Cardiac muscle cell (in vitro differentiated cells and primary cell): ENCODE measurements at regions not wholly inside any gene's neighbourhood (a gene's known extent, or its start where the extent isn't known, plus 50 kb on each side); places are given as distances from the start of the nearest gene placed in this dataset.

Experiments used
- DNase-seq, 2 donors: peaks; one replicate each; pipeline versions ENCODE4 v3.0.0 to v3.0.0-alpha.2; 2010 to 2017; ENCODE audit warnings: low read depth in 1 of 2, low spot score in 1 of 2
- H3K27ac ChIP-seq: fragments of 200-600 bp; sonication (generic); 2 replicates; pipeline ENCODE4 v1.5.1; 2016
- H3K27me3 ChIP-seq: fragments of 200-600 bp; sonication (generic); 2 replicates; pipeline ENCODE4 v1.6.0; 2016; ENCODE audit warnings: control low read depth
- H3K36me3 ChIP-seq: fragments of 200-600 bp; sonication (generic); 2 replicates; pipeline ENCODE4 v1.5.1; 2016; ENCODE audit warnings: control low read depth
- H3K4me1 ChIP-seq: fragments of 200-600 bp; sonication (generic); 2 replicates; pipeline ENCODE4 v1.8.1; 2017; ENCODE audit warnings: low read depth, mild to moderate bottlenecking, mixed run types
- H3K4me3 ChIP-seq: fragments of 200-600 bp; sonication (generic); 2 replicates; pipeline ENCODE4 v1.5.1; 2016; ENCODE audit warnings: mild to moderate bottlenecking
- H3K9me3 ChIP-seq: fragments of 200-600 bp; sonication (generic); 2 replicates; pipeline ENCODE4 v1.5.1; 2017; ENCODE audit warnings: low read depth, mild to moderate bottlenecking, control low read depth
- TF ChIP-seq, protein P1 (sequence below): IDR thresholded peaks from 2 replicates; pipeline ENCODE4 v1.5.1; 2012; ENCODE audit warnings: low read depth, mild to moderate bottlenecking, low read length

DNA sequence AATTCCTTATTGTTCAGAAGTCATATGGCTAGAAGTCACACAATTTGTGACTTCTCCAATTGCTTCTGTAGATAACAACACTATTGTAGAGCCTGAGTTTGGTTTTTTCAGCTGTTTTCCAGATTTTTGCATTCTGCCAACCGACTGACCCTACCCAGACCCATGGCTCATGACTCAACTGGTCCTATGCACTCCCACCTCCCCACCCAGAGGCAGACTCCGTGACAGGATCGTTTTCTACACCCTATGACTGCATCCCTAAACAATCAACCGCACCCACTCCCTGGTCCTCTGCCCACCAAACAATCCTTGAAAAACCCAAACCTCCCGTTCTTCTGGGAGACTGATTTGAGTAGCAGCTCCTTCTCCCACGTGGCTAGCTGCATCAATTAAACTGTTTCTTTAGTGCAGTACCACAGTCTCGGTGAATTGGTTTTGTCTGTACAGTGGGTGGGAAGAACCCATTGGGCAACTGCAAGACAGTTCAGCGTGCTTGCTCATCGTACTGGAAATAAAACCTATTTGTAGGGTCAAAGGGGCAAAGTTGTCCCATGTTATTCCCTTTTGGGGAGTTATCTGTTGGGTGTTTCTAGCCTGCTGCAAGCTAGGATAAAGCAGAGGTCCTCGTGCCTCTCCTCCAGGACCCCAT lies 150.3 kb upstream of the FAM20C start:
- Histone ChIP-seq H3K9me3 (no peaks in the 10 kb centered on the region), H3K4me1 (no peaks in the 10 kb centered on the region), H3K27me3 (peaks cover 62% of the 10 kb centered on the region), H3K4me3 (no peak overlapping the region), H3K27ac (no peak overlapping the region), H3K36me3 (no peaks in the 10 kb centered on the region)
- DNase-seq: no peak
- TF ChIP-seq, protein P1, sequence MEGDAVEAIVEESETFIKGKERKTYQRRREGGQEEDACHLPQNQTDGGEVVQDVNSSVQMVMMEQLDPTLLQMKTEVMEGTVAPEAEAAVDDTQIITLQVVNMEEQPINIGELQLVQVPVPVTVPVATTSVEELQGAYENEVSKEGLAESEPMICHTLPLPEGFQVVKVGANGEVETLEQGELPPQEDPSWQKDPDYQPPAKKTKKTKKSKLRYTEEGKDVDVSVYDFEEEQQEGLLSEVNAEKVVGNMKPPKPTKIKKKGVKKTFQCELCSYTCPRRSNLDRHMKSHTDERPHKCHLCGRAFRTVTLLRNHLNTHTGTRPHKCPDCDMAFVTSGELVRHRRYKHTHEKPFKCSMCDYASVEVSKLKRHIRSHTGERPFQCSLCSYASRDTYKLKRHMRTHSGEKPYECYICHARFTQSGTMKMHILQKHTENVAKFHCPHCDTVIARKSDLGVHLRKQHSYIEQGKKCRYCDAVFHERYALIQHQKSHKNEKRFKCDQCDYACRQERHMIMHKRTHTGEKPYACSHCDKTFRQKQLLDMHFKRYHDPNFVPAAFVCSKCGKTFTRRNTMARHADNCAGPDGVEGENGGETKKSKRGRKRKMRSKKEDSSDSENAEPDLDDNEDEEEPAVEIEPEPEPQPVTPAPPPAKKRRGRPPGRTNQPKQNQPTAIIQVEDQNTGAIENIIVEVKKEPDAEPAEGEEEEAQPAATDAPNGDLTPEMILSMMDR: no peak

DNA sequence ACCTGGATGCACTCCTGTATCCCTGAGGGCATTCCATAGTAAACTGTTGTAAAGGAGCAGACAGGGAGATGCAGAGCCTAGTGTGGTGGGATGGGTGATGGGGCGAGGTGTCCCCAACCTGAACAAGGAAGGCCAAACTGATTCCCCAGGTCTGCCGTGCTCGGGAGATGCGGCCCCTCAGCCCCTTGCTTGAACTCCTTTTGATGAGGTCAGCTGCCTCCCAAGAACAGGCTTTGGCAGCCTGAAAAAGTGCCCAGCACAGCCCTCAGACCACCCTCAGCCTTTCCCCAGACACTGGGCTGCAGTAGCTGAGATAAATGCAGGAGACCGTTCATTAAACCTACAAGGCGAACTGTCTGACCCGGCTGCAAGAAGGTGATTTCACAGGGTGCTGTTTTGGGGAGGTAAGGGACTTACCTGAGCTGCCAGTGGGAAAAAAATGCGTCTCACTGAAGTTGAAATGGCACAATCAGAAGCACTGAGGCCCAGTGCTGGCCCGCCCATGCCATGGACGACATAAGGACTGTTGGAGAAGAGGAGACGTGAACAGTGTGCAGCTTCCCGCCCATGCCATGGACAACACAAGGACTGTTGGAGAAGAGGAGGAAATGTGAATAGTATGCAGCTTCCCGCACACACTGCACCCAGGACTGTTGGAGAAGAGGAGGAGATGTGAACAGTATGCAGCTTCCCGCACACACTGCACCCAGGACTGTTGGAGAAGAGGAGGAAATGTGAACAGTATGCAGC lies 148.4 kb upstream of the FAM20C start:
- no peak for DNase-seq
- Histone ChIP-seq H3K4me3 (no peak overlapping the region), H3K36me3 (no peaks in the 10 kb centered on the region), H3K27me3 (peaks cover 62% of the 10 kb centered on the region), H3K4me1 (no peaks in the 10 kb centered on the region), H3K27ac (no peak overlapping the region), H3K9me3 (no peaks in the 10 kb centered on the region)
- TF ChIP-seq, protein P1: no peak

DNA sequence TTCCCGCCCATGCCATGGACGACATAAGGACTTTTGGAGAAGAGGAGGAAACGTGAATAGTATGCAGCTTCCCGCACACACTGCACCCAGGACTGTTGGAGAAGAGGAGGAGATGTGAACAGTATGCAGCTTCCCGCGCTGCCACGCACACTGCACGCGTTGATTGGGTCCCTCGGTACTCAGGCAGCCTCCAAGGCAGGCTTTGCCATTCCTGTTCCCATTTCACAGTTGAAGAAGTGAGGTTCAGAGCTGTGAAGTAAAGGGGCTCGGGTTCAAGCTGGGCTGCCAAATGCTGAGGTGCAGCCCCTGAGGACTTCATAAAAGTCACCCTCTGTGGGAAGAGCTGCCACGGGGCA lies 147.9 kb upstream of the FAM20C start:
- TF ChIP-seq, protein P1: no peak
- no peaks in the 10 kb centered on the region for H3K9me3 ChIP-seq
- no peak for DNase-seq
- H3K27me3 ChIP-seq: peaks cover 62% of the 10 kb centered on the region
- no peak overlapping the region for H3K27ac ChIP-seq
- H3K4me3 ChIP-seq: no peak overlapping the region
- no peaks in the 10 kb centered on the region for H3K4me1 ChIP-seq
- no peaks in the 10 kb centered on the region for H3K36me3 ChIP-seq

DNA sequence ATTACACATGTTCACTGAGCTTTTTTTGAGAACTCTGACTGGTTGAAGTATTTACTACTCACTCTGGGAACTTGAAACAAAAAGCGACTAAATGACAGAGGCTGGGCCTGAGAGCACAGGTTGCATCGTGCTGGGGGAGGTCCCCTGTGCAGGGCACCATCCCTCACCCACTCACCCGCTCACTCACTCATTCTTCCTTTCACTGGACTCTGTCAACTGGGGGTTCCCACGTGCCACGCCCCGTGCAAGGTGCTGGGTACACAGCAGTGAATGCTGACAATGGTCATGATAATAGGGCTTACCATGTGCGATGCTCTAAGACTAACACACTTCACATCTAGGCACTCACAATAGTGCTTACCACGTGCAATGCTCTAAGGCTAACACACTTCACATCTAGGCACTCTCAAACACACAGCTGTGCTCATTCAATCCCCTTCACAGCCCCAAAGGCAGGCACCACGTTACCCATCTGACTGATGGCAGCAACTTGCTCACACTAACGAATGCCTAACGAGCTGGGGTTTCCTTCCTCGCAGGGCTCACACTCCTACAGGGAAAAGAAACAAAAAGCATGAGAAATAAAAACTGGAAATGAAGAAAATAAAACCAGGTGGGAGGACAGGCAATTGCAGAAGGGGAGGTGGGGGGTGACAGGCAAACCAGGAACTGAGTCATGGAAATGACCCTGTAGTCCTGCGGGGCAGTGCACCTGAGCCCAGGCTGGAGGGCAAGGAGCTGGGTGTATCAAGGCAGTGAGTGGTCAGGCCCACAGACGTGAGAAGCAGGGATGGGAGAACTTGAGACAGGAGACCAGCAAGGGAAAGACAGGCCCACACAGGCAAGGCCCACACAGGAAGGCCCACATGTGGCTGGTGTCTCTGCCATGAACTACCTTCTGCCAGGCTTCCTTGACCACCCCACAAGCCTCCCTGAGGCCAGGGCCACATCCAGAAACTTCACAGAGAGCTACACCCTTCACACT lies 147.0 kb upstream of the FAM20C start:
- DNase-seq: no peak
- Histone ChIP-seq H3K27ac (no peak overlapping the region), H3K27me3 (peaks cover 69% of the 10 kb centered on the region), H3K4me1 (no peaks in the 10 kb centered on the region), H3K36me3 (no peaks in the 10 kb centered on the region), H3K9me3 (no peaks in the 10 kb centered on the region), H3K4me3 (no peak overlapping the region)
- TF ChIP-seq, protein P1: no peak

DNA sequence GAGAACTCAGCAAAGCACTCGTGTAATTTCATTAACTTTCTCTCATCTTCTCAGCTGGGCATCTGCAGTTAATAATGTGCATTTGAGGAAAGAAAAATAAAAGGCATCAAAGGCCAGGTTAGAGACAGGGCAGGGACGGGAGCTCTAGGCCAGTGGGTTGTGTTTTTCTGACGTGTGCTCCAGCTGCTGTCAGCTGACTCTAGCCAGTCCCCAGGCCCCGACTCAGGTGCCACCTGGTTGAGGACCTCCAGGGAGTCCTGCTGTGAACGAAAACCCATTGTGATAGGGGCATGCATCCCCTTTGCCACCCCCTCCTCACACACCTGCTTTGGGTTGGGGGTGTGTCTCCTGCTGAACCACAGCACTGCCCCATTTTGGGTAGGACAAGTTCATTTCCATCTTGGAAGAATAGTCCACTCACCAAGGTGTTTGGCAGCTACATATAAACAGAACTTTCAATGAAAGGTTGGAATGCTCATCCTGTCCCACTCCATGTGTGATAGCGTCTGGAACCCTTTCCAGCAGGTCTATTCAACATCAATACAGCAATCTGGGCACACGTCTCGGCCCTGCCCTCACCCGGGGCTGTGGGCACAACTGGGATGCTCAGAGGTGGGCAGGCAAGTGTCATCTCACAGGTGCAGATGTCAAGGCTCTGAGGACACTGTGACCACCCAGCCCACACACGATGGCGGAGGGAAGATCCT lies 146.1 kb upstream of the FAM20C start:
- Histone ChIP-seq H3K36me3 (no peaks in the 10 kb centered on the region), H3K27ac (no peak overlapping the region), H3K4me3 (no peak overlapping the region), H3K9me3 (no peaks in the 10 kb centered on the region), H3K27me3 (peaks cover 74% of the 10 kb centered on the region), H3K4me1 (no peaks in the 10 kb centered on the region)
- TF ChIP-seq, protein P1: no peak
- DNase-seq: no peak
